LNCAP (cell line): ENCODE measurements at regions not wholly inside any gene's neighbourhood (a gene's known extent, or its start where the extent isn't known, plus 50 kb on each side); places are given as distances from the start of the nearest gene placed in this dataset.

Experiments used
- CTCF ChIP-seq: fragments of 450-650 bp; IDR thresholded peaks from 2 replicates; pipeline ENCODE4 v1.5.1; 2017; ENCODE audit warnings: mild to moderate bottlenecking

- TF ChIP-seq CTCF: no peak
Observed at GRCh38 chr6:117194978-117195377, 70.4 kb upstream of the VGLL2 start.

GRCh38 chr6:117195728-117196127 lies 69.6 kb upstream of the VGLL2 start:
- TF ChIP-seq CTCF: no peak

- no peak for TF ChIP-seq CTCF
Observed at GRCh38 chr6:117200067-117200466, 65.3 kb upstream of the VGLL2 start.

- no peak for TF ChIP-seq CTCF
Observed at GRCh38 chr6:117204903-117205302, 60.5 kb upstream of the VGLL2 start.

GRCh38 chr6:117205876-117206275 lies 59.5 kb upstream of the VGLL2 start:
- TF ChIP-seq CTCF: no peak

- no peak for TF ChIP-seq CTCF
Observed at GRCh38 chr6:117206522-117206921, 58.8 kb upstream of the VGLL2 start.

- TF ChIP-seq CTCF: no peak
Observed at GRCh38 chr6:117206944-117207687, 58.2 kb upstream of the VGLL2 start.

GRCh38 chr6:117210279-117210678 lies 55.1 kb upstream of the VGLL2 start:
- no peak for TF ChIP-seq CTCF
